HTR-8/SVneo (cell line): ENCODE measurements at regions not wholly inside any gene's neighbourhood (a gene's known extent, or its start where the extent isn't known, plus 50 kb on each side); places are given as distances from the start of the nearest gene placed in this dataset.
A peak's percentile ranks its signal among the peaks of the same experiment; 100 is the strongest.
"Not testable (repeated sequence)": the region's sequence is repeated elsewhere in the genome, so short reads cannot be mapped to it uniquely, and the experiment has no call there.

Experiments
- DNase-seq: peaks from one replicate; pipeline ENCODE4 v3.0.0; 2011; ENCODE audit warnings: low spot score, mixed read lengths; ENCODE audit not compliant: insufficient read length
- FAIRE-seq: peaks from 2 replicates; lab custom pipeline; 2011; peaks lifted over from hg19 to GRCh38; lab: Jason Lieb, UNC

- DNase-seq (no peak), FAIRE-seq (no peak)
These were observed 157.9 kb downstream of the LY86 start for GRCh38 chr6:6746333-6746969.

- no peak for DNase-seq
- peak; percentile 80 for FAIRE-seq
These were observed 158.4 kb downstream of the LY86 start for GRCh38 chr6:6746970-6747338.

- FAIRE-seq (no peak), DNase-seq (no peak)
These were observed 158.9 kb downstream of the LY86 start for GRCh38 chr6:6747371-6747770.

GRCh38 chr6:6748001-6748400, 159.5 kb downstream of the LY86 start:
- FAIRE-seq: no peak
- DNase-seq: no peak

- DNase-seq (peak; percentile 88), FAIRE-seq (peak; percentile 84)
These were observed 161.4 kb downstream of the LY86 start for GRCh38 chr6:6749702-6750491.

- FAIRE-seq (no peak), DNase-seq (no peak)
These were observed 162.2 kb downstream of the LY86 start for GRCh38 chr6:6750594-6751265.

GRCh38 chr6:6751266-6751596, 162.7 kb downstream of the LY86 start:
- no peak for FAIRE-seq

GRCh38 chr6:6751619-6752023, 163.1 kb downstream of the LY86 start:
- DNase-seq (no peak), FAIRE-seq (no peak)

More at GRCh38 chr6:6751266-6751596, 162.7 kb downstream of the LY86 start:
- DNase-seq: no peak

DNA sequence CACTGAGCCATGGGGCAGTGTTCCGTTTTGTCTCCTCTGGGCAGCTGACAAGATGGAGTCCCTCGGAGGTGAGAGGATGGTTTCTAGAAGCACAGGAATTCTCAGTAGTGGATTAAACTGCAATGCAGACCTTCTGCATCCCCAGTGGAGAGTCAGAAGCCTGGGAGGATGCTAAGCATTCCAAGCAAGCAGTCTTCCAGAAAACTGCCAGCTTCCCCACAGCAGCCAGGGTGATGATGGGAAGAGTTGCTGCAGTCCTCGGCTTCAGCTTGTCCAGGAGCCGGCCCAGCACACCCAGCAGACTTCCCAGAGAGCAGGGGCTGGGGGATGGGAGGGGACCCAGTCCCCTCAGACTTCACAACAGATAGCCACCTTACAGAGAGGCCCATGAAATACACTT, 163.6 kb downstream of the LY86 start:
- no peak for DNase-seq
- FAIRE-seq: no peak

DNA sequence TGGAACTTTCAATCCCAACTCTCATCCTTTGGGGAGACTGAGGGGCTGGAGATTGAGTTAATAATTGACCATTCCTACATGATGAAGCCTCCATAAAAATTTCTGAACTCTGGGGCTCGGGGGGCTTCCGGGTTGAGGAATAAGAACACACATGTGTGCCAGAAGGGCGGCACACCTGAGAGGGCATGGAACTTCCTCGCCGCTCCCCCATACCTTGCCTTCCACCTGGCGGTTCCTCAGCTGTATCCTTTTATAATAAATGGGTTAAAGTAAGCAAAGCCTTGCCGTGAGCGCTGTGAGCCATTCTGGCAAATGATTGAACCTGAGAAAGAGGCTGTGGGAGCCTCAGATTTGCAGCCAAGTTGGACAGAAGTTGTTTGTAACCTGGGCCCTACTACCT, 164.8 kb downstream of the LY86 start:
- DNase-seq (no peak), FAIRE-seq (no peak)

DNA sequence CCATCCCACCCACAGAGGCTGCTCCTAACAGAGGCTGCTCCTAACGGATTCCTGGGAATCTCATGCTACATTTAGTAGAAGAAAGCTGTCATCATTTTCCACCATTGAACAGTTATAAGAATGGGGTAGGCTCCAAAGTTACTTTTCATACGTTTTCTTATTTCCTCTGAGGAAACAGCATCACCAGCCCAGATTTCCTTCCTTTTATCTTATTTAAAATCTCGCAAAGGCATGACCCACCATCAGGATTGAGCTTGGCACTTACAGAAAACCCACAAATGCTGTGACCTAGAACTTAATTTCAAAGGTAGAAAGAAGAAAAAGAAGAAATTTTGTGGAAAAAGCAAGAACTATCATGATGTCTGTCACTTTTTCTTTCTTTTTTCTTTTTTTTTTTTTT, 168.0 kb downstream of the LY86 start:
- DNase-seq: no peak
- no peak for FAIRE-seq

- DNase-seq: no peak
These were observed 170.0 kb downstream of the LY86 start for GRCh38 chr6:6758546-6758914.

DNA sequence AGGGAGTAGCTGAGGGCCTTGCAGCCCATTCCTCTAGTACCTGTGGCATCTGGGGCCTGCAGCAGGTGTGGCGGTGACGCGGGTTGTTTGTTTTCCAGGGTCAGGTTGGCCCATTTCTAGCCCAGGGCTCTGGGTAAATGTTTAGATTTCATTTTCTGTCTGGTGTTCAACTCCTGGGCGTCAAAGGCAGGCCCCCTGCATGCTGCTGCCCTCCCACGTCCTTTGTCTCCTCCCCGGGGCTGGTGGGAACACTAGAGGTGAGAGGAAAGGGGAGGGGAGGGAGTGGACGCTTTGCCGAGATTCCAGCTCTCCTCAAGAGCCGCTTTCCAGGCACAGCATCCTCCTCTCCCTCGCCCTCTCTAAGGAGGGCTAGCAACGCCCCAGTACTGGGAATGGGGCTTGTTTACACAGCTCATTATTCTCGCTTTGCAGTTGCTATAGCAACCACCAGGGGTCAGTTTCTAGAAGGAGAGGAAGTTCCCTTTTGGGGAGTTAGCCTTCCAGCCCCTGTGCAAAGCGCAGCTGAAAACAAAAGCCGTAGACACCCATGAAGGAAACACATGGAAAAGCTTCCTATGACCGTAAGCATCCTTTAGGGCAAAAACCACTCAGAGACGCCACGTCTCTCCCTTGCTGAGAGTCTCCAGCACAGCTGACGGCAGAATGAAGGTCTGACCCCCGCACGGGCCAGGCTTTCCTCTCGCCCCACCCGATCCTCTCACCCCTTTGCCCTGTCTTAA, 170.6 kb downstream of the LY86 start:
- DNase-seq: peak; percentile 31
- FAIRE-seq: no peak

More at GRCh38 chr6:6758546-6758914, 170.0 kb downstream of the LY86 start:
- FAIRE-seq: no peak

GRCh38 chr6:6760002-6760401, 171.5 kb downstream of the LY86 start:
- DNase-seq (no peak), FAIRE-seq (no peak)

- DNase-seq, FAIRE-seq: not testable (repeated sequence)
These were observed 174.0 kb downstream of the LY86 start for GRCh38 chr6:6762566-6762965.

DNA sequence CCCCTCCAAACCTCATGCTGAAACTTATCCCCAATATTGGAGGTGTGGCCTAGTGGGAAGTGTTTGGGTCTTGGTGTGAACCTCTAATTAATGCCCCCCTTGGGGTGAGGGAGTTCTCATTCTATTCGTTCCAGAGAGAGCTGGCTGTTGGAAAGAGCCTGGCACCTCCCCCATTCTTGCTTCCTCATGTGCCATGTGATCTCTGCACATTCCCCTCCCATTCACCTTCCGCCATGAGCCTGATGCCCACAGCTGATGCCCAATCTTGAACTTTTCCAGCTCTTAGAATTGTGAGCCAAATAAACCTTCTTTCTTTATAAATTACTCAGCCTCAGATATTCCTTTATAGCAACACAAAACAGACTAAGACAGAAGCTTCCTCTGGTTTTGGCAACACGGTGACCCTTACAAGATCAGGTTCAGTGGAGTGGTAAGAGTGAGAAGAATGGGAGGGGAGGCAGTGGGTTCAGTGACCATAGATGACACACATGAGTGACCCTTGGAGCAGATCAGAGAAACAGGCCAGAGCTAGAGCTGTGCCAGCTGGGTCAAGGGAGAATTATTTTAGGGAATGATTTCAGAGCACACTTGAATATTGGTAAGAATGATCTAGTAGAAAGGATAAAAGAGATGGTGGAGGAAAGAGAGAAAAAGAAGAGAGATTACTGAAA, 176.4 kb downstream of the LY86 start:
- peak; percentile 13 for FAIRE-seq
- no peak for DNase-seq

DNA sequence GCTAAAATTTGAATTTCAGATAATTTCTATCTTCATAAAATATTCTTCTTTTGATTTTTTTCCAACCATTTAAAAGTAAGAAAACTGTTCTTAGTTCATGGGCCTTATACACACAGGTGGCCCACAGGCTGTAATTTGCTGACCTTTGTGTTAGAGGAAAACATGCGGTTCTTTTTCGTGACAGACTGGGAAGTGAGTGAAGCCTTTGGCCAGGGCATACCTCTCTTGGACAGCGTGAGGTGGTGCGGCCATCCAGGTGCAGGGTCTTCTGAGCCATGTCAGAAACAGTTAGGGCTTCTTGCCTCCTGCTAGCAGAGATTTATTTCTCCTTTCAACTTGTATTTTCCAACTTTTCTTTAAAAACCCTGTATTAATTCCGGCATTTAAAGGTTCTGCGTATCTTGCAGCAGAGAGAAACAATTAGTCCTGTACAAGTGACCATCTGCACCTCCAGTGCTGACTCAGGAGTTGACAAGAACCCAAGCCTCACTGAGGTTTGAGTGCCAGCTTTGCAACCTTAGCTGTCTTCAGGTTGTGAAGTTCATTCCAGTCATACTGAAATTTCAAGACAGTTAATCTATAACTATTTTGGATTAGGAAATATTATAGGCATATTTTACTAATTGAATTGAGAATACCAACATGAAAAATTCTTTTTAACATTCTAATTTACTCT, 177.8 kb downstream of the LY86 start:
- DNase-seq: no peak
- FAIRE-seq: no peak

DNA sequence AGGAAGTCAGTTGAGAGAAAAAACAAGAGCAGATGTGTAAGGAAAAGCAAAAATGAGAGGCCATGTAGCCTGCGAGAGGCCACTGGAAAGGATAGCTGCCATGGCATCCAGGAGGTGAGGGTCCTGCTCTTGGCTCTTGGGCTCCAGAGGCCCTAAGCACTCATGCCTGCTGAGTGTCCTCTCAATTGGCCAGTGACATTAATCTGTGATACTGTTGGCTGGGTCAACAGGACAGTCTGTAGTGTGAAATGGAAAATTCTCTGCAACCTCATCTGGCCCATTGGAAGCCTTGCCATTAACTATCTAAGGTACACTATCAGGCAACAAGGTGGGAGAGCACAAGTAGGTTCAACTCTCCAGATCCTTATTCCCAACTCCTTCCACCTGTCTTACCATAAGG, 180.9 kb downstream of the LY86 start:
- no peak for DNase-seq

GRCh38 chr6:6771224-6771945, 182.9 kb downstream of the LY86 start:
- DNase-seq (no peak), FAIRE-seq (no peak)

More for the DNA sequence above, 180.9 kb downstream of the LY86 start:
- no peak for FAIRE-seq
